ENCODE measurements at regions not wholly inside any gene's neighbourhood (a gene's known extent, or its start where the extent isn't known, plus 50 kb on each side); places are given as distances from the start of the nearest gene placed in this dataset.

- TF ChIP-seq EZH2 (IDR thresholded peaks at IDR 0.05; ENCODE audit: insufficient read depth, low read length) (no peak), CTCF (IDR thresholded peaks at IDR 0.05; ENCODE audit: insufficient read depth, low read depth, low read length) (no peak)
These were observed 536.8 kb downstream of the MIAT start for GRCh38 chr22:27194096-27194748.

All from astrocyte (in vitro differentiated cells and primary cell).